ENCODE measurements at regions not wholly inside any gene's neighbourhood (a gene's known extent, or its start where the extent isn't known, plus 50 kb on each side); places are given as distances from the start of the nearest gene placed in this dataset.

GRCh38 chr13:85588359-85588758 is 210.9 kb downstream of the SLITRK6 start:
- no peak for TF ChIP-seq CTCF (IDR thresholded peaks at IDR 0.05 in 4 of 5, conservative IDR thresholded peaks at IDR 0.05 in 1 of 5)
- TF ChIP-seq POLR2A (IDR thresholded peaks at IDR 0.05), result no peak
